ENCODE measurements at regions not wholly inside any gene's neighbourhood (a gene's known extent, or its start where the extent isn't known, plus 50 kb on each side); places are given as distances from the start of the nearest gene placed in this dataset.

- TF ChIP-seq POLR2A (IDR thresholded peaks at IDR 0.05) (no peak), CTCF (IDR thresholded peaks at IDR 0.05) (no peak)
These were observed 414.8 kb upstream of the LMO3 start for GRCh38 chr12:17020765-17021164.

Measured in uterus (tissue), 2 donors.